ENCODE measurements at regions not wholly inside any gene's neighbourhood (a gene's known extent, or its start where the extent isn't known, plus 50 kb on each side); places are given as distances from the start of the nearest gene placed in this dataset.

GRCh38 chr16:65861131-65861731 lies 505.3 kb upstream of the CDH5 start:
- TF ChIP-seq GATA3 (IDR thresholded peaks at IDR 0.05; ENCODE audit: low read depth, low read length) (no peak), GATA2 (IDR thresholded peaks at IDR 0.05; ENCODE audit: low read depth, low read length) (no peak)
